HUES48 (cell line): ENCODE measurements at regions not wholly inside any gene's neighbourhood (a gene's known extent, or its start where the extent isn't known, plus 50 kb on each side); places are given as distances from the start of the nearest gene placed in this dataset.
"Not testable (repeated sequence)": the region's sequence is repeated elsewhere in the genome, so short reads cannot be mapped to it uniquely, and the experiment has no call there.

Experiments
- H3K27ac ChIP-seq: one replicate; pipeline ENCODE4 v1.7.0; 2013; ENCODE audit warnings: low read depth, low read length, inconsistent platforms
- H3K27me3 ChIP-seq: 2 replicates; pipeline ENCODE4 v1.6.1; 2013; ENCODE audit warnings: mild to moderate bottlenecking, low read length; ENCODE audit not compliant: control insufficient read depth, insufficient read depth
- H3K36me3 ChIP-seq: 2 replicates; pipeline ENCODE4 v1.6.1; 2013; ENCODE audit warnings: low read length; ENCODE audit not compliant: control insufficient read depth, insufficient read depth
- H3K4me1 ChIP-seq: 2 replicates; pipeline ENCODE4 v1.6.1; 2013; ENCODE audit warnings: mild to moderate bottlenecking, low read length; ENCODE audit not compliant: control insufficient read depth, insufficient read depth
- H3K4me3 ChIP-seq: 2 replicates; pipeline ENCODE4 v1.5.1; 2013; ENCODE audit warnings: mild to moderate bottlenecking, low read depth, low read length
- H3K9ac ChIP-seq: 2 replicates; pipeline ENCODE4 v1.6.1; 2013; ENCODE audit warnings: mild to moderate bottlenecking, low read depth, low read length, moderate library complexity
- H3K9me3 ChIP-seq: 2 replicates; pipeline ENCODE4 v1.6.1; 2013; ENCODE audit warnings: low read length; ENCODE audit not compliant: control insufficient read depth, insufficient read depth

DNA sequence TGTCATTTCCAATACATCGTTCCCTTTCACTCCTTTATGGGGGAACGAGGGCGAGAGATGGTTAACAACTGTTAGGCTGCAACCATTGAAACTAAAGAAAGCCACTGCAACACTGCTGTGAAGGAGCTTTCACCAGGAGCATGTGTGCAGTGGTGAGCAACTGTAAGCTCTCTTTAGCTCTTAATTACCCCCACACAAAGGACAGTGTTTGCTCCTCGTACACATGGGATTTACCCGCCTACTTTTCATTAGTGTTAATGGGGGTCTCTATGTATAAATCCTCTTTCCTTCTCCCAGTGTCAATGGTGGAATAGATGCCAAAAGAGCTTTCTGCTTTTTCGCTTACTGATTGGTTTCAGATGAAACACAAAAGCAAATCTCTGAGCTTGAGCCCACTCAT is 343.1 kb downstream of the FLRT2 start:
- H3K36me3 ChIP-seq, result no peaks in the 10 kb centered on the region
- H3K27ac ChIP-seq, result no peak overlapping the region
- H3K27me3 ChIP-seq, result no peaks in the 10 kb centered on the region
- H3K4me1 ChIP-seq, result 0 out of 2 replicates have a peak, but pooled peaks cover 7% of the 10 kb centered on the region
- H3K4me3 ChIP-seq, result no peak overlapping the region
- H3K9ac ChIP-seq, result no peak overlapping the region
- H3K9me3 ChIP-seq, result no peaks in the 10 kb centered on the region

DNA sequence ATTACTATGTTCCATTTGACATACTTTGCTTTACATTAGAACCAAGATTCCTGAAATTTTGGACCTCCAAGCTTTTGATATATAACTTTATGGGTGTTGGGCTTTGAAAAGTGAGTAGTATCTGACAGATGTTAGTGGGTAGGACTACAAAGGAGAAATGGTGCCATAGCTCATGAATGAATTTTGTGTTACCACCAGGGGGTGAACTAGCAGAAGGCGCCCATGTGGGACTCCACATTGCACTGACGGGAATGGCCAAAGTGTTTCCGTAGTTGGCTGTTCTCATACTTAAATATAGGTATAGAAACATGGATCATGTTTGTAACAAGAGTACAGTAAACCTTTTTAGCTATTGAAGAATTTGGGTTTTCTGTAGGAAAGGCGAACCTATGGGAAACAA is 337.5 kb downstream of the FLRT2 start:
- Histone ChIP-seq H3K4me1 (no peaks in the 10 kb centered on the region), H3K27ac (no peak overlapping the region), H3K4me3 (no peak overlapping the region), H3K27me3 (no peaks in the 10 kb centered on the region), H3K9me3 (no peaks in the 10 kb centered on the region), H3K9ac (no peak overlapping the region), H3K36me3 (no peaks in the 10 kb centered on the region)

DNA sequence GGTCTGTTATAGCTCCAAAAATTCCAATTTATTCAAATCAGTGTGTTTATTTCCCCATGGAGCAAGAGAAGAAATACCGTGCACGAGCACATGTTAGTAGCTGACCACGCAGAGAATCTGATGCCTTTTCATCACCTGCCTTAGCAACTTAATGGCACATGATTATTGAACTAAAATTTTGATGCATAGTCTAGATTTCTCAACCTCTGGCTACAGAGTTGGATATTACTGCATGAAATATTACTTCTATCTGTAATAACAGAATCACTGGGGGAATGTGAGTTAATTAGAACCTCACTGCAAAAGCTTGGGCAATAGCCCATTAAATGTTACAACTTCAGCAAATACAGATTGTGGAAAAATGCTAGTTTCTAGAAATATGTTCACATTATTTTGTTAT is 335.8 kb downstream of the FLRT2 start:
- no peaks in the 10 kb centered on the region for H3K27me3 ChIP-seq
- H3K36me3 ChIP-seq, result no peaks in the 10 kb centered on the region
- H3K27ac ChIP-seq, result no peak overlapping the region
- H3K4me1 ChIP-seq, result no peaks in the 10 kb centered on the region
- no peaks in the 10 kb centered on the region for H3K9me3 ChIP-seq
- H3K9ac ChIP-seq, result no peak overlapping the region
- no peak overlapping the region for H3K4me3 ChIP-seq

DNA sequence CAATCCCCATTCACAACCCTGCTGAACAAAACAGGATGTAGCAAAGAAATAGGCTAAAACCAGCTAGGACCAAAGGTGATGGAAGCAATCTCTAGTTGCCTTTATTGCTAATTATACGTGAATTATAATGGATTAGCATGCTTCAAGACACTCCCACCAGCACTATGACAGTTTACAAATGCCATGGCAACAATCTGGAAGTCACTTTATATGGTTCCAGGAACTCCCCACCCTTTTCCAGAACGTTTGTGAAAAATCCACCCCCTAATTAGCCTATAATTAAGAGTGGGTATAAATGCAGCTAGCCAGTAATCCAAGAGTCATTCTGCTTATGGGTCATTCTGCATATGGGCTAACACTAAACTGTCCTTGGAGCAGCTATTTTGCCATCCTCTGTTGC is 328.7 kb downstream of the FLRT2 start:
- no peak overlapping the region for H3K4me3 ChIP-seq
- no peaks in the 10 kb centered on the region for H3K4me1 ChIP-seq
- no peaks in the 10 kb centered on the region for H3K36me3 ChIP-seq
- H3K9ac ChIP-seq, result no peak overlapping the region
- H3K9me3 ChIP-seq, result no peaks in the 10 kb centered on the region
- H3K27me3 ChIP-seq, result no peaks in the 10 kb centered on the region
- H3K27ac ChIP-seq, result no peak overlapping the region

DNA sequence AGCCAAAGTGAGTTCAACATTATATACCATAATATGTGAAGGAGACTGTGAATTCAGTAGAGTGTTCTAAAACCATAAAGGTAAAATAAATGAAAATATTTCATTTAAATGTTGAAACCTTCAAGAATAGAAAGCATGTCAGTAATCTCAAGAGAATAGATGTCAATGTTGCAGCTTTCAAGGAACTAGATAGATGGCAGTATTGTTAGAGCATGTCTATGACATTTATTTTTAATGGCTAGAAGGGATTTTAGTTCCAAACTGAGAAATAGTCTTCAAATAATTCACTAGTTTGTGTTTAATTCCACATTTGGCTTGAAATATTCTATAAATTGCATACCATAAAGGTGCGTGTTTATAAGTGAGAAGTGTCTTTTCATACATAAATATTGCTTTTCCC is 326.5 kb downstream of the FLRT2 start:
- Histone ChIP-seq H3K27me3 (no peaks in the 10 kb centered on the region), H3K36me3 (no peaks in the 10 kb centered on the region), H3K9ac (no peak overlapping the region), H3K4me3 (no peak overlapping the region), H3K9me3 (no peaks in the 10 kb centered on the region), H3K4me1 (no peaks in the 10 kb centered on the region), H3K27ac (no peak overlapping the region)

DNA sequence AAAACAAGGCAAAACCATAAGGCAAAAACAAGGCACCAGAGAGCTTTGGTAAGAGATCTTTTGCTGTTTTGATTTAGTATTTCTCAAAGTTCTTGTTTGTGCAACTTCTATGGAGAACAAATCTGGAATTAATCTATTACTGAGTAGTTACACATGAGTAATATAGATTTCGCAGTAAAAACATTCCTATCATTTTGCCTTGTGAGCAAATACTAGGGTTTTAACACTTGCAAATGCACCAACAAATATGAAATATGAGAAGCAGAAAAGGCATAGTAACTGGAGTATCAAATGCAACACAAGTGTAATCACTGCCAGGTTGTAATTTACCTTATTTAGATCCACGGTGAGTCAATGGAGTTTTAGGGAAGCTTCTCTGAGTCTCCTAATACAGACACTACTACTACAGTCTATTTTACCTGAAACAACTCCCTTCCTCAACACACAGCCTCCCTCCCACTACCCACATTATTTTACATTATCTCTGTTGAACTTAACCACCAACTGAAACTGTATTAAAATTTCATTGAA is 324.1 kb downstream of the FLRT2 start:
- Histone ChIP-seq H3K4me1 (no peaks in the 10 kb centered on the region), H3K9me3 (no peaks in the 10 kb centered on the region), H3K27ac (no peak overlapping the region), H3K4me3 (no peak overlapping the region), H3K9ac (no peak overlapping the region), H3K27me3 (no peaks in the 10 kb centered on the region), H3K36me3 (no peaks in the 10 kb centered on the region)

DNA sequence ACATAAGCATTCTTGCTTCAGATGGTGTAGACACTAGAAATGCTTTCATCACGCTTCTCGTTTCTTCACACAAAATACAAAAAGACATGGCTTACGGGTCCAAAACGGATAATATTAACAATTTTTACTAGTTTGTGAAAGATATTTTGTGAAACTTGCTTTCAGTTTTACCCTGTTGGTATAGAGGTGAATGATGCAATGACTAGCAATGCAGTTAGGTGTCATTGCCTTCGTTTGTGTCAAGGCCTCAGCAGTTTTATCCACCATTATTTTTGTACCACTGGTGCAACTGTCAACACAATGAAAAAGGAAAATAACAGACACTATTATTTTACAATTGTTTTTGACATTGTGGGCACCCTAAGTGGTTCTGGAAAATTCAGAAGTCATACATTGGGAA is 323.0 kb downstream of the FLRT2 start:
- Histone ChIP-seq H3K4me1 (no peaks in the 10 kb centered on the region), H3K27me3 (no peaks in the 10 kb centered on the region), H3K27ac (no peak overlapping the region), H3K36me3 (no peaks in the 10 kb centered on the region), H3K4me3 (no peak overlapping the region), H3K9ac (no peak overlapping the region), H3K9me3 (no peaks in the 10 kb centered on the region)

DNA sequence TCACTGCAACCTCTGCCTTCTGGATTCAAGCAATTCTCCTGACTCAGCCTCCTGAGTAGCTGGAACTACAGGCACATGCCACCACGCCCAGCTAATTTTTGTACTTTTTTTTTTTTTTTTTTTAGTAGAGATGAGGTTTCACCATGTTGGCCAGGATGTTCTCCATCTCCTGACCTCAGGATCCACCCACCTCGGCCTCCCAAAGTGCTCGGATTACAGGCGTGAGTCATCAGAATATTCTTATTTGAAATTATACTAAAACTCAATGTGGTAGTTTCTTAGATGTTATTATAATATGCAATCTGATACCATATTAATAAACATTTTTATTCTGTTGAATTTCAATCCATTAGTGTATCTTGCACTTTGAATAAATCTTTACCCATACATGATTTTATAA is 322.2 kb downstream of the FLRT2 start:
- not testable (repeated sequence) for H3K27ac ChIP-seq

DNA sequence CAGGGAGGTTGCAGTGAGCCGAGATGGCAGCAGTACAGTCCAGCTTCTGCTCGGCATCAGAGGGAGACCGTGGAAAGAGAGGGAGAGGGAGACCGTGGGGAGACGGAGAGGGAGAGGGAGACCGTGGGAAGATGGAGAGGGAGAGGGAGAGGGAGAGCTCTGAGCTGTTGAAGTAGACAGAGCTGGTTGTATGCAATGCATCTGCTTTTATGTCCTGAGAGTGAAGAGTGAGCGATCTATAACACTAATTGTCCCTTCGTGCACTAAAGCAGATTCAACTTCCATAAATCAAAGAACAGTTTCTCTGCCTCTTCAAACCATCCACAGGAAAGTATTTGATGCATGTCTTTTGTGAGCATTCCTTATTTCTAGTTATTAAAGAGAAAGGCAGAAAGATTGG is 300.6 kb downstream of the FLRT2 start:
- H3K27me3 ChIP-seq, H3K36me3 ChIP-seq, H3K4me1 ChIP-seq, H3K4me3 ChIP-seq, H3K9me3 ChIP-seq, H3K9ac ChIP-seq, H3K27ac ChIP-seq: not testable (repeated sequence)

More for the DNA sequence above, 322.2 kb downstream of the FLRT2 start:
- H3K27me3 ChIP-seq, H3K9ac ChIP-seq, H3K4me3 ChIP-seq, H3K4me1 ChIP-seq, H3K36me3 ChIP-seq, H3K9me3 ChIP-seq: not testable (repeated sequence)

DNA sequence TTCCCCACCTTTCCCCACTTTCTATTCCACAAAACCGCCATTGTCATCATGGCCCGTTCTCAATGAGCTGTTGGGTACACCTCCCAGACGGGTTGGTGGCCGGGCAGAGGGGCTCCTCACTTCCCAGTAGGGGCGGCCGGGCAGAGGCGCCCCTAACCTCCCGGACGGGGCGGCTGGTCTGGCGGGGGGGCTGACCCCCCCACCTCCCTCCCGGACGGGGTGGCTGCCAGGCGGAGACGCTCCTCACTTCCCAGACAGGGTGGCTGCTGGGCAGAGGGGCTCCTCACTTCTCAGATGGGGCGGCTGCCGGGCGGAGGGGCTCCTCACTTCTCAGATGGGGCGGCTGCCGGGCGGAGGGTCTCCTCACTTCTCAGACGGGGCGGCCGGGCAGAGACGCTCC is 299.7 kb downstream of the FLRT2 start:
- not testable (repeated sequence) for H3K36me3 ChIP-seq, H3K4me3 ChIP-seq, H3K27me3 ChIP-seq, H3K9ac ChIP-seq, H3K27ac ChIP-seq, H3K9me3 ChIP-seq, H3K4me1 ChIP-seq

DNA sequence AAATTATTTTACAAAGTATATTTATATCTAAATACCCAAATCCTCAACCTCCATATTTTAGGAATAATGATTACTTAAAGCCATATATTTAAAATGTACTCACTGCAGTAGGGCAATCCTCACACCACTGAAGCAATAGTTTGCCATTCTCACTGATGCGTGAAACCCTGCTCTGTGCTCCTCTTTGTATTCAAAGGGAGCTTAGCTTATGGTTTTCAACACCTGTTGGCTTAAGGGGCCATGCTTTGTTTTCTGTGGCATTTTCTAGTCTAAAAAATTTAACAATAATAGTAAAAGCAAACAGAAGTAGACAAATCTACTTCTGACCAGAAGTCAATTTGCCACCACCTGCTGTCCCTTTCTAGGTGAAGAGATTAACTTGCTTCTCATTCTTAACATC is 294.6 kb downstream of the FLRT2 start:
- no peaks in the 10 kb centered on the region for H3K9me3 ChIP-seq
- H3K27ac ChIP-seq, result no peak overlapping the region
- H3K4me1 ChIP-seq, result no peaks in the 10 kb centered on the region
- no peaks in the 10 kb centered on the region for H3K36me3 ChIP-seq
- no peak overlapping the region for H3K9ac ChIP-seq
- H3K27me3 ChIP-seq, result no peaks in the 10 kb centered on the region
- H3K4me3 ChIP-seq, result no peak overlapping the region

DNA sequence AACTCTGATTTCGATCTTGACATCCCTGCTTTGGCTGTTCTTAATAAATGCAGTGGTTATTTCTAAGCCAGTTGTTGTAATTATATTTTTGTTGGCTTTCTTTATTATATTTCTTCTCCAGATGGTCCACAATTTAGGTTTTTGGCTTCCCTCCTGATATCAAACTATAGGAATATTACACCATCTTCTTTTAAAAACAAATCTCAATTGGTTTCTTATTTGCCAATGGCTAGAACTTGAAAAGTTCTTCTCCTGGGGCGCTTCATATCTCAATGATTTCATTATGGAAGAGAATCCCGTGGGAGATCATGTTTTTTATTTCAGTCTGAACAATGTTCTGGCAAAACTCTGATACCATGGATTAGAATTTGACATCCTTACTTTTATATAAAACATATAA is 292.3 kb downstream of the FLRT2 start:
- Histone ChIP-seq H3K36me3 (no peaks in the 10 kb centered on the region), H3K27ac (no peak overlapping the region), H3K9ac (no peak overlapping the region), H3K4me1 (no peaks in the 10 kb centered on the region), H3K4me3 (no peak overlapping the region), H3K9me3 (no peaks in the 10 kb centered on the region), H3K27me3 (no peaks in the 10 kb centered on the region)
